ENCODE measurements at regions not wholly inside any gene's neighbourhood (a gene's known extent, or its start where the extent isn't known, plus 50 kb on each side); places are given as distances from the start of the nearest gene placed in this dataset.

GRCh38 chr3:40701016-40701588 is 176.3 kb downstream of the ZNF621 start:
- no peak for DNase-seq (ENCODE audit: low read depth)

- no peak for DNase-seq (ENCODE audit: low read depth)
These were observed 179.5 kb downstream of the ZNF621 start for GRCh38 chr3:40704224-40704623.

GRCh38 chr3:40705663-40706062 is 180.9 kb downstream of the ZNF621 start:
- no peak for DNase-seq (ENCODE audit: low read depth)

- no peak for DNase-seq (ENCODE audit: low read depth)
These were observed 188.5 kb downstream of the ZNF621 start for GRCh38 chr3:40713306-40713705.

GRCh38 chr3:40713795-40714194 is 189.0 kb downstream of the ZNF621 start:
- DNase-seq (ENCODE audit: low read depth): no peak

- DNase-seq (ENCODE audit: low read depth): no peak
These were observed 190.1 kb downstream of the ZNF621 start for GRCh38 chr3:40714771-40715345.

- no peak for DNase-seq (ENCODE audit: low read depth)
These were observed 190.8 kb downstream of the ZNF621 start for GRCh38 chr3:40715551-40715950.

GRCh38 chr3:40717471-40717870 is 192.7 kb downstream of the ZNF621 start:
- DNase-seq (ENCODE audit: low read depth): no peak

- DNase-seq (ENCODE audit: low read depth): no peak
These were observed 193.4 kb downstream of the ZNF621 start for GRCh38 chr3:40718209-40718608.

GRCh38 chr3:40718681-40719080 is 193.9 kb downstream of the ZNF621 start:
- DNase-seq (ENCODE audit: low read depth): no peak

GRCh38 chr3:40719660-40720287 is 195.0 kb downstream of the ZNF621 start:
- peak; percentile 4 for DNase-seq (ENCODE audit: low read depth)

GRCh38 chr3:40720341-40720740 is 195.6 kb downstream of the ZNF621 start:
- no peak for DNase-seq (ENCODE audit: low read depth)

GRCh38 chr3:40720863-40721262 is 196.1 kb downstream of the ZNF621 start:
- DNase-seq (ENCODE audit: low read depth): no peak

- no peak for DNase-seq (ENCODE audit: low read depth)
These were observed 198.4 kb downstream of the ZNF621 start for GRCh38 chr3:40723083-40723660.

- DNase-seq (ENCODE audit: low read depth): no peak
These were observed 200.3 kb downstream of the ZNF621 start for GRCh38 chr3:40725031-40725430.

GRCh38 chr3:40731445-40731844 is 206.7 kb downstream of the ZNF621 start:
- DNase-seq (ENCODE audit: low read depth): no peak

- DNase-seq (ENCODE audit: low read depth): no peak
These were observed 212.2 kb downstream of the ZNF621 start for GRCh38 chr3:40736943-40737342.

- DNase-seq (ENCODE audit: low read depth): no peak
These were observed 212.6 kb downstream of the ZNF621 start for GRCh38 chr3:40737343-40737742.

- no peak for DNase-seq (ENCODE audit: low read depth)
These were observed 215.2 kb downstream of the ZNF621 start for GRCh38 chr3:40739971-40740370.

- peak; percentile 59 for DNase-seq (ENCODE audit: low read depth)
These were observed 217.0 kb downstream of the ZNF621 start for GRCh38 chr3:40741729-40742128.

- DNase-seq (ENCODE audit: low read depth): no peak
These were observed 220.8 kb downstream of the ZNF621 start for GRCh38 chr3:40745381-40746106.

- DNase-seq (ENCODE audit: low read depth): no peak
These were observed 226.9 kb downstream of the ZNF621 start for GRCh38 chr3:40751666-40752065.

GRCh38 chr3:40752492-40752891 is 227.7 kb downstream of the ZNF621 start:
- no peak for DNase-seq (ENCODE audit: low read depth)
